ENCODE measurements at regions not wholly inside any gene's neighbourhood (a gene's known extent, or its start where the extent isn't known, plus 50 kb on each side); places are given as distances from the start of the nearest gene placed in this dataset.

- no peak for ATAC-seq
Observed at GRCh38 chr11:127362754-127363308, 362.3 kb upstream of the KIRREL3 start.

GRCh38 chr11:127358160-127358559 is 357.6 kb upstream of the KIRREL3 start:
- TF ChIP-seq PPARA (CRISPR knock-in tag; IDR thresholded peaks at IDR 0.05; ENCODE audit: borderline replicate concordance): no peak
- no peak for TF ChIP-seq CSDC2 (CRISPR knock-in tag; IDR thresholded peaks at IDR 0.05)
- TF ChIP-seq GLIS3 (CRISPR knock-in tag; IDR thresholded peaks at IDR 0.05): no peak
- TF ChIP-seq ZNF565 (CRISPR knock-in tag; conservative IDR thresholded peaks at IDR 0.05; ENCODE audit: low read depth): no peak
- TF ChIP-seq ESRRG (CRISPR knock-in tag; IDR thresholded peaks at IDR 0.05): no peak
- no peak for TF ChIP-seq ZNF70 (CRISPR knock-in tag; IDR thresholded peaks at IDR 0.05)
- TF ChIP-seq BACH2 (CRISPR knock-in tag; IDR thresholded peaks at IDR 0.05; ENCODE audit: borderline replicate concordance): no peak
- TF ChIP-seq TSHZ2 (CRISPR knock-in tag; IDR thresholded peaks at IDR 0.05): no peak
- TF ChIP-seq ISL1 (CRISPR knock-in tag; IDR thresholded peaks at IDR 0.05): no peak
- no peak for TF ChIP-seq CREB5 (CRISPR knock-in tag; IDR thresholded peaks at IDR 0.05; ENCODE audit: low read depth)
- no peak for TF ChIP-seq CSRNP3 (CRISPR knock-in tag; IDR thresholded peaks at IDR 0.05)
- TF ChIP-seq ARNTL (CRISPR knock-in tag; IDR thresholded peaks at IDR 0.05; ENCODE audit: borderline replicate concordance, low read depth): no peak
- TF ChIP-seq ZFP3 (CRISPR knock-in tag; IDR thresholded peaks at IDR 0.05): no peak
- no peak for TF ChIP-seq POU6F1 (CRISPR knock-in tag; IDR thresholded peaks at IDR 0.05; ENCODE audit: borderline replicate concordance, low read depth)
- no peak for TF ChIP-seq ZFP30 (CRISPR knock-in tag; IDR thresholded peaks at IDR 0.05)
- no peak for TF ChIP-seq ZNF8 (CRISPR knock-in tag; IDR thresholded peaks at IDR 0.05)
- no peak for TF ChIP-seq RARB (CRISPR knock-in tag; IDR thresholded peaks at IDR 0.05)
- no peak for TF ChIP-seq TOX (CRISPR knock-in tag; IDR thresholded peaks at IDR 0.05; ENCODE audit: borderline replicate concordance)
- ATAC-seq: no peak

More at GRCh38 chr11:127362754-127363308, 362.3 kb upstream of the KIRREL3 start:
- TF ChIP-seq ESRRG (CRISPR knock-in tag; IDR thresholded peaks at IDR 0.05) (no peak), GLIS3 (CRISPR knock-in tag; IDR thresholded peaks at IDR 0.05) (no peak), RARB (CRISPR knock-in tag; IDR thresholded peaks at IDR 0.05) (no peak), BACH2 (CRISPR knock-in tag; IDR thresholded peaks at IDR 0.05; ENCODE audit: borderline replicate concordance) (no peak), SNAI2 (CRISPR knock-in tag; IDR thresholded peaks at IDR 0.05) (no peak)

- ATAC-seq: no peak
- no peak for TF ChIP-seq TCF4 (CRISPR knock-in tag; IDR thresholded peaks at IDR 0.05; ENCODE audit: borderline replicate concordance)
- TF ChIP-seq ISL1 (CRISPR knock-in tag; IDR thresholded peaks at IDR 0.05): no peak
- no peak for TF ChIP-seq ZFP30 (CRISPR knock-in tag; IDR thresholded peaks at IDR 0.05)
- TF ChIP-seq BACH2 (CRISPR knock-in tag; IDR thresholded peaks at IDR 0.05; ENCODE audit: borderline replicate concordance): no peak
Observed at GRCh38 chr11:127350476-127350875, 349.9 kb upstream of the KIRREL3 start.

DNA sequence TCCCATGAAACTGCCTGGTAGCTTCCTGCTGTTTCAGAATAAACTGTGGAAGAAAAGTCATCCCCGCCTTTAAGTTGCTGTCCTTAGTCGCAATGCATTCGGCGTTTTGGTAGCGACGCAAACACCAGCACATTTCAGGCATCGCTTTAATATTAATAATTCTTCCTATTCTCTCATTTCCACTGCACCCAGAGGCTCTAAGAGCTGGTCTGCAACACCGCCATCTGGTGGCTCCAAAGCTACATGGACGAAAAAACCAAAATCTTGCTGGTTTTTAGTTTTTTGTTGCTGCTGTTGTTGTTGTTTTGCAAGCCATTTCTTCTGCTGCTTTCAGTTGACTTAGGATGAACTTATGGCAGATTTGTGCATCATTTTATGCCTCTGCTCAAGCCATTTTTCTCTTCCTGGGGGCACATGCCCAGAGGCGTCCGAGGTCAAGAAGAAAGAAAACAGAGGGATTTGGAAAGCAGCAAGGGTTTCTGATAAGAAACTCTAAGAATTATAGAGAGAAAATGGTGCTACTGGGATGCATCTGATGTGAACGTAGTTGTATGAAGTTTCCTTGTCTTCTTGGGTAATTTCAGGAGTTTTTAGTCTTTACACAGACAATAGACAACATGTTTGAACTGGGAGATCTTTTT is 345.4 kb upstream of the KIRREL3 start:
- TF ChIP-seq BACH2 (CRISPR knock-in tag; IDR thresholded peaks at IDR 0.05; ENCODE audit: borderline replicate concordance): no peak
- ATAC-seq: no peak
